DOHH2 (cell line): ENCODE measurements at regions not wholly inside any gene's neighbourhood (a gene's known extent, or its start where the extent isn't known, plus 50 kb on each side); places are given as distances from the start of the nearest gene placed in this dataset.

Source experiments
- H3F3A ChIP-seq: fragments of 200-600 bp; sonication (generic), shearing (Covaris generic); 2 replicates; pipeline ENCODE4 v1.6.0; 2016; ENCODE audit warnings: antibody characterized with exemption, mild to moderate bottlenecking; ENCODE audit not compliant: control insufficient read depth, insufficient read depth
- H3K27ac ChIP-seq: fragments of 200-600 bp; sonication (generic); 2 replicates; pipeline ENCODE4 v1.5.1; 2014; ENCODE audit warnings: low read depth, mild to moderate bottlenecking, low read length, moderate library complexity
- H3K27me3 ChIP-seq: fragments of 200-600 bp; sonication (generic); 2 replicates; pipeline ENCODE4 v1.6.1; 2014; ENCODE audit warnings: mild to moderate bottlenecking, low read length, mixed read lengths; ENCODE audit not compliant: control insufficient read depth
- H3K36me3 ChIP-seq: fragments of 200-600 bp; sonication (generic); 2 replicates; pipeline ENCODE4 v1.6.1; 2014; ENCODE audit warnings: mild to moderate bottlenecking, low read length, moderate library complexity, mixed read lengths; ENCODE audit not compliant: control insufficient read depth
- H3K4me1 ChIP-seq: fragments of 200-600 bp; sonication (generic); 2 replicates; pipeline ENCODE4 v1.6.1; 2014; ENCODE audit warnings: mild to moderate bottlenecking, low read length, mixed read lengths; ENCODE audit not compliant: control insufficient read depth
- H3K4me2 ChIP-seq: fragments of 200-600 bp; sonication (generic); 2 replicates; pipeline ENCODE4 v1.6.0; 2014; ENCODE audit warnings: mild to moderate bottlenecking, low read length, moderate library complexity
- H3K4me3 ChIP-seq: fragments of 200-600 bp; sonication (generic); 2 replicates; pipeline ENCODE4 v1.5.1; 2014; ENCODE audit warnings: mild to moderate bottlenecking, low read length, mixed read lengths
- H3K79me2 ChIP-seq: fragments of 200-600 bp; sonication (generic); 2 replicates; pipeline ENCODE4 v1.6.1; 2014; ENCODE audit warnings: mild to moderate bottlenecking, low read length, mixed read lengths; ENCODE audit not compliant: control insufficient read depth
- H3K9me2 ChIP-seq: fragments of 200-600 bp; sonication (generic); replicated peaks from 2 replicates; pipeline ENCODE4 v1.6.1; 2014; ENCODE audit warnings: mild to moderate bottlenecking, low read length, mixed read lengths; ENCODE audit not compliant: control insufficient read depth
- H3K9me3 ChIP-seq: fragments of 200-600 bp; sonication (generic); 2 replicates; pipeline ENCODE4 v1.6.1; 2014; ENCODE audit warnings: antibody characterized with exemption, low read length, mixed read lengths; ENCODE audit not compliant: control insufficient read depth, insufficient read depth
- H4K20me1 ChIP-seq: fragments of 200-600 bp; sonication (generic); 2 replicates; pipeline ENCODE4 v1.6.0; 2014; ENCODE audit warnings: low read depth, mild to moderate bottlenecking, antibody characterized with exemption, low read length, moderate library complexity; ENCODE audit not compliant: control insufficient read depth, insufficient read depth
- EZH2phosphoT487 ChIP-seq: fragments of 200-600 bp; sonication (generic); IDR thresholded peaks from 2 replicates; pipeline ENCODE4 v1.6.1; 2017; ENCODE audit warnings: borderline replicate concordance, mild to moderate bottlenecking, antibody characterized with exemption, low read length, moderate library complexity, mixed read lengths
- TF ChIP-seq, protein P1 (sequence below): fragments of 200-600 bp; sonication (generic); IDR thresholded peaks from one replicate; pipeline ENCODE4 v1.5.1; 2014; ENCODE audit warnings: antibody characterized with exemption, mild to moderate bottlenecking, low read depth, low read length; ENCODE audit not compliant: poor library complexity, severe bottlenecking

- Histone ChIP-seq H3K9me3 (no peaks in the 10 kb centered on the region), H3K9me2 (no peaks in the 10 kb centered on the region), H3F3A (no peaks in the 10 kb centered on the region), H3K36me3 (no peaks in the 10 kb centered on the region), H4K20me1 (no peaks in the 10 kb centered on the region), H3K79me2 (no peaks in the 10 kb centered on the region), H3K27ac (no peak overlapping the region), H3K27me3 (peaks cover 13% of the 10 kb centered on the region; the same call in 1 of the 2 replicates), H3K4me3 (no peak overlapping the region), H3K4me1 (no peaks in the 10 kb centered on the region), H3K4me2 (no peak overlapping the region)
- TF ChIP-seq, protein P1, sequence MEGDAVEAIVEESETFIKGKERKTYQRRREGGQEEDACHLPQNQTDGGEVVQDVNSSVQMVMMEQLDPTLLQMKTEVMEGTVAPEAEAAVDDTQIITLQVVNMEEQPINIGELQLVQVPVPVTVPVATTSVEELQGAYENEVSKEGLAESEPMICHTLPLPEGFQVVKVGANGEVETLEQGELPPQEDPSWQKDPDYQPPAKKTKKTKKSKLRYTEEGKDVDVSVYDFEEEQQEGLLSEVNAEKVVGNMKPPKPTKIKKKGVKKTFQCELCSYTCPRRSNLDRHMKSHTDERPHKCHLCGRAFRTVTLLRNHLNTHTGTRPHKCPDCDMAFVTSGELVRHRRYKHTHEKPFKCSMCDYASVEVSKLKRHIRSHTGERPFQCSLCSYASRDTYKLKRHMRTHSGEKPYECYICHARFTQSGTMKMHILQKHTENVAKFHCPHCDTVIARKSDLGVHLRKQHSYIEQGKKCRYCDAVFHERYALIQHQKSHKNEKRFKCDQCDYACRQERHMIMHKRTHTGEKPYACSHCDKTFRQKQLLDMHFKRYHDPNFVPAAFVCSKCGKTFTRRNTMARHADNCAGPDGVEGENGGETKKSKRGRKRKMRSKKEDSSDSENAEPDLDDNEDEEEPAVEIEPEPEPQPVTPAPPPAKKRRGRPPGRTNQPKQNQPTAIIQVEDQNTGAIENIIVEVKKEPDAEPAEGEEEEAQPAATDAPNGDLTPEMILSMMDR: no peak
- no peak for TF ChIP-seq EZH2phosphoT487
Observed at GRCh38 chr3:5428607-5429516, 241.4 kb downstream of the EDEM1 start.

GRCh38 chr3:5429517-5429890, 242.0 kb downstream of the EDEM1 start:
- H3K79me2 ChIP-seq: no peaks in the 10 kb centered on the region
- no peaks in the 10 kb centered on the region for H3K36me3 ChIP-seq
- no peaks in the 10 kb centered on the region for H3K9me2 ChIP-seq
- H4K20me1 ChIP-seq: no peaks in the 10 kb centered on the region
- H3K27me3 ChIP-seq: peaks cover 11% of the 10 kb centered on the region; the same call in 1 of the 2 replicates
- no peak overlapping the region for H3K27ac ChIP-seq
- no peak overlapping the region for H3K4me3 ChIP-seq
- no peak overlapping the region for H3K4me2 ChIP-seq
- no peaks in the 10 kb centered on the region for H3K9me3 ChIP-seq
- no peaks in the 10 kb centered on the region for H3F3A ChIP-seq
- H3K4me1 ChIP-seq: peaks cover 2% of the 10 kb centered on the region
- TF ChIP-seq, protein P1: no peak
- TF ChIP-seq EZH2phosphoT487: no peak

GRCh38 chr3:5430701-5431100, 243.2 kb downstream of the EDEM1 start:
- Histone ChIP-seq H3K79me2 (no peaks in the 10 kb centered on the region), H4K20me1 (no peaks in the 10 kb centered on the region), H3K27ac (no peak overlapping the region), H3K27me3 (peaks cover 11% of the 10 kb centered on the region; the same call in 1 of the 2 replicates), H3K9me3 (no peaks in the 10 kb centered on the region), H3K9me2 (no peaks in the 10 kb centered on the region), H3F3A (no peaks in the 10 kb centered on the region), H3K36me3 (no peaks in the 10 kb centered on the region), H3K4me1 (peaks cover 10% of the 10 kb centered on the region), H3K4me3 (no peak overlapping the region), H3K4me2 (no peak overlapping the region)
- TF ChIP-seq, protein P1: no peak
- no peak for TF ChIP-seq EZH2phosphoT487
